CD4-positive, alpha-beta memory T cell (primary cell): ENCODE measurements at regions not wholly inside any gene's neighbourhood (a gene's known extent, or its start where the extent isn't known, plus 50 kb on each side); places are given as distances from the start of the nearest gene placed in this dataset.

ENCODE experiments used
- CTCF ChIA-PET: fragments of 350-600 bp; sonication (Branson Sonifier 250); formaldehyde crosslinking; loops from one replicate; lab custom pipeline; 2021; ENCODE audit warnings: inconsistent platforms; ENCODE audit not compliant: partially characterized antibody; lab: Charles Lee
- POLR2A ChIA-PET: fragments of 350-600 bp; sonication (Branson Sonifier 250); formaldehyde crosslinking; loops from one replicate; lab custom pipeline; 2021; ENCODE audit not compliant: partially characterized antibody; lab: Charles Lee
- DNase-seq, 5 donors: peaks; one replicate each; pipeline versions ENCODE4 v3.0.0 to v3.0.0-alpha.2; 2020 to 2022; ENCODE audit warnings: mixed read lengths in 1 of 5
- H3K27ac ChIP-seq: one replicate; pipeline ENCODE4 v1.7.0; 2013; ENCODE audit warnings: low read depth, low read length
- H3K27me3 ChIP-seq: 2 replicates; pipeline ENCODE4 v1.7.0; 2013; ENCODE audit warnings: mild to moderate bottlenecking, low read length, moderate library complexity; ENCODE audit not compliant: insufficient read depth
- H3K36me3 ChIP-seq: 2 replicates; pipeline ENCODE4 v1.7.0; 2013; ENCODE audit warnings: mild to moderate bottlenecking, low read length, moderate library complexity; ENCODE audit not compliant: insufficient read depth
- H3K4me1 ChIP-seq: 2 replicates; pipeline ENCODE4 v1.7.0; 2013; ENCODE audit warnings: mild to moderate bottlenecking, low read length, moderate library complexity; ENCODE audit not compliant: insufficient read depth
- H3K4me3 ChIP-seq, 2 donors: one replicate each; pipeline ENCODE4 v1.7.0; 2013; ENCODE audit warnings: low read length in 2 of 2, mild to moderate bottlenecking in 1 of 2
- H3K9me3 ChIP-seq, 2 donors: one replicate each; pipeline ENCODE4 v1.7.0; 2013; ENCODE audit warnings: low read length in 2 of 2, control low read depth in 1 of 2; ENCODE audit not compliant: control insufficient read depth in 1 of 2
- H3K27ac Mint-ChIP-seq, 7 donors: one replicate each; pipeline ENCODE4 v1.8.0; 2020 to 2021; ENCODE audit warnings: mixed read lengths in 7 of 7, mild to moderate bottlenecking in 6 of 7, inconsistent platforms in 3 of 7, moderate library complexity in 3 of 7
- H3K27me3 Mint-ChIP-seq, 2 donors: one replicate each; pipeline ENCODE4 v1.8.0; 2020 to 2021; ENCODE audit warnings: mixed read lengths in 2 of 2
- H3K36me3 Mint-ChIP-seq, 2 donors: one replicate each; pipeline ENCODE4 v1.8.0; 2020 to 2021; ENCODE audit warnings: mixed read lengths in 2 of 2, inconsistent platforms in 1 of 2, mild to moderate bottlenecking in 1 of 2
- H3K4me1 Mint-ChIP-seq, 4 donors: one replicate each; pipeline ENCODE4 v1.8.0; 2020 to 2021; ENCODE audit warnings: mixed read lengths in 4 of 4, mild to moderate bottlenecking in 1 of 4
- H3K4me3 Mint-ChIP-seq, 8 donors: one replicate each; pipeline ENCODE4 v1.8.0; 2020 to 2021; ENCODE audit warnings: mixed read lengths in 8 of 8, mild to moderate bottlenecking in 7 of 8, moderate library complexity in 6 of 8, inconsistent platforms in 3 of 8
- H3K9me3 Mint-ChIP-seq, 8 donors: one replicate each; pipeline ENCODE4 v1.8.0; 2020 to 2021; ENCODE audit warnings: mixed read lengths in 8 of 8, mild to moderate bottlenecking in 5 of 8, inconsistent platforms in 3 of 8, moderate library complexity in 1 of 8
- intact Hi-C: fragments of 100-400 bp; cut with micrococcal nuclease; formaldehyde crosslinking; loops from one replicate; pipeline ENCODE4 v1.15.1; 2023

DNA sequence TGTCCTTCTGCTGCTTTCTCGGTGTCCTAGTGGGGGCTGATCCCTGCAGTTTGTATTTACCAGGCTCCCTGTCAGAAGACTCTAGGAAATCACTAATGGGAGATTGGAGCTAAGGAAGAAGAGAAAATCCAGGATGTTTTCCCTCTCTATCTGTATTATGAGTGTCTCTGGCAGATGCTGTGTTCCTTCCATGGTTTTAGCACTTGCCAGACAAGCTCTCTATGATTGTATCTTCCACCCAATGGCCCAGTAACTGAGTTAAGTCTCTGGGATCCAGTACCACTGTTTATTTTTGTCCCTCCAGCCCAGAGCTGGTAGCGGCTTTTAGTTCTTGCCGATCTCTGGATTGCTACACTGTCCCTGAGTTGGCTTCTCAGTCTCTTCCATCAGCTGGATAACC lies 494.8 kb upstream of the SLC39A10 start:
- no peak overlapping the region for H3K27ac Mint-ChIP-seq
- POLR2A ChIA-PET = no interaction called here
- Histone ChIP-seq H3K27ac (no peak overlapping the region), H3K9me3 (no peaks in the 10 kb centered on the region), H3K27me3 (peaks cover 3% of the 10 kb centered on the region), H3K4me3 (no peak overlapping the region), H3K4me1 (no peaks in the 10 kb centered on the region), H3K36me3 (no peaks in the 10 kb centered on the region)
- H3K4me1 Mint-ChIP-seq = no peaks in the 10 kb centered on the region
- peaks cover 0 to 4% (median 0%) of the 10 kb centered on the region in 8 donors for H3K9me3 Mint-ChIP-seq
- H3K27me3 Mint-ChIP-seq = peaks cover 0 to 1% of the 10 kb centered on the region in 2 donors
- no peak for DNase-seq
- H3K4me3 Mint-ChIP-seq = no peak overlapping the region
- intact Hi-C loops = no loop called here
- CTCF ChIA-PET = no interaction called here
- H3K36me3 Mint-ChIP-seq = no peaks in the 10 kb centered on the region

DNA sequence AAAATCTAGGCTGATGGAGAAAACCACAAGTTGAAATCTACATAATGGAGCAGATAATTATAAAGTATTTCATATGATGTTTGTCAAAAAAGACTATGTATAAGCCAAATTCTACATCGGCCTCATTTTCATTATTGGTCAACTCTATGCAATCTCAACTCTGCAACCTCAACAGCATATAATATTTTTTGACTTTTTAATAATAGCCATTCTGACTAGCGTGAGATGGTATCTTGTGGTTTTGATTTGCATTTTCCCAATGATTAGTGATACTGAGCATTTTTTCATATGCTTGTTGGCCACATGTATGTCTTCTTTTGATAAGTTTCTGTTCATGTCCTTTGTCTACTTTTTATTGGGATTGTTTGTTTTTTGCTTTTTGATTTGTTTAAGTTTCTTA lies 496.1 kb upstream of the SLC39A10 start:
- Histone ChIP-seq H3K9me3 (no peaks in the 10 kb centered on the region), H3K36me3 (no peaks in the 10 kb centered on the region), H3K4me1 (no peaks in the 10 kb centered on the region), H3K4me3 (no peak overlapping the region), H3K27me3 (peaks cover 3% of the 10 kb centered on the region), H3K27ac (no peak overlapping the region)
- intact Hi-C loops = no loop called here
- no peaks in the 10 kb centered on the region for H3K36me3 Mint-ChIP-seq
- CTCF ChIA-PET = no interaction called here
- H3K27ac Mint-ChIP-seq = no peak overlapping the region
- peaks cover 0 to 4% (median 0%) of the 10 kb centered on the region in 8 donors for H3K9me3 Mint-ChIP-seq
- POLR2A ChIA-PET = no interaction called here
- DNase-seq = no peak
- H3K4me3 Mint-ChIP-seq = no peak overlapping the region
- no peaks in the 10 kb centered on the region for H3K4me1 Mint-ChIP-seq
- H3K27me3 Mint-ChIP-seq = peaks cover 0 to 1% of the 10 kb centered on the region in 2 donors

DNA sequence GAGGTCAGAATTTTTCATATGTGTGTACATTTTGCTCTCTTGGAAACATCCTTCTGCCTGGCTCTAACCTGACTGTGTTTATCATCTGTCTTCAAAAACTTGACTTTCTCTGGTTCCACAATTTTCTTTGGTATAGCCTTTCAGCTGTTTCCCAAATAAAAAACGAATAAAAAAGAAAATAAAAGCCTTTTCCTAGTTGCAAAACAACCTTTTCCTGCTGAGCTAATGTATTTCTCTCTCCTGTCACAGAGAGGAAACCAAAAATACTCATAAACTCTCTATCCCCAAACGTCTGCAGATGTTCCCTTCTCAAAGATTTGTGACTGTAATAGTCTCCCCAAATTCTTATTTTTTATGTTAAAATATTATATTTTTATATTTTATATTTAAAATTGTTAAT lies 505.3 kb upstream of the SLC39A10 start:
- no peak overlapping the region for H3K4me3 ChIP-seq
- H3K4me1 Mint-ChIP-seq = no peaks in the 10 kb centered on the region
- H3K27me3 ChIP-seq = no peaks in the 10 kb centered on the region
- no peaks in the 10 kb centered on the region for H3K36me3 Mint-ChIP-seq
- POLR2A ChIA-PET = no interaction called here
- CTCF ChIA-PET = no interaction called here
- H3K27ac ChIP-seq = no peak overlapping the region
- peaks cover 2 to 5% of the 10 kb centered on the region in 2 donors for H3K27me3 Mint-ChIP-seq
- intact Hi-C loops = no loop called here
- no peaks in the 10 kb centered on the region for H3K9me3 Mint-ChIP-seq
- no peaks in the 10 kb centered on the region for H3K4me1 ChIP-seq
- no peak overlapping the region for H3K4me3 Mint-ChIP-seq
- H3K27ac Mint-ChIP-seq = no peak overlapping the region
- H3K36me3 ChIP-seq = no peaks in the 10 kb centered on the region
- H3K9me3 ChIP-seq = no peaks in the 10 kb centered on the region
- no peak for DNase-seq

DNA sequence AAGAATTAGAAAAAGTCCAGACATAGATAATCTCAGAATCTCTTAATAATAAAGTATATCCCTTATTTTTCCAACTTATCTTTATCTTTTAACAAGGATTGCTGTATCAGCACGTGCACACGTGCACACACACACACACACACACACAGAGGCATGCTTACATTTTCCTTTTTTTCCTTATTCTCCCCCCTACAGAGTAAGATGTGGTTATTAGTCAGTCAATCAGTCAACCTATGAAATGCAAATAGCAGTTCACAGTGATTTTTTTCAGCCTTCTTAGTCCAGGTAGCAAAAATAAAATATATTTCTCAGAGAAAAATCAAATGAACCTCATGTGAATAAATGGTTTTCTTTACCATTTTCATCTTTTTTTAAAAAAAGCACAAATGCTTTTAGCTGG lies 506.2 kb upstream of the SLC39A10 start:
- Histone ChIP-seq H3K9me3 (no peaks in the 10 kb centered on the region), H3K4me1 (no peaks in the 10 kb centered on the region), H3K27me3 (no peaks in the 10 kb centered on the region), H3K4me3 (no peak overlapping the region), H3K36me3 (no peaks in the 10 kb centered on the region), H3K27ac (no peak overlapping the region)
- intact Hi-C loops = no loop called here
- Mint-ChIP-seq H3K27me3 (peaks cover 2 to 6% of the 10 kb centered on the region in 2 donors), H3K27ac (no peak overlapping the region), H3K36me3 (no peaks in the 10 kb centered on the region), H3K4me1 (no peaks in the 10 kb centered on the region), H3K9me3 (peaks cover 0 to 1% (median 0%) of the 10 kb centered on the region in 8 donors), H3K4me3 (no peak overlapping the region)
- ChIA-PET POLR2A (no interaction called here), CTCF (no interaction called here)
- no peak for DNase-seq

DNA sequence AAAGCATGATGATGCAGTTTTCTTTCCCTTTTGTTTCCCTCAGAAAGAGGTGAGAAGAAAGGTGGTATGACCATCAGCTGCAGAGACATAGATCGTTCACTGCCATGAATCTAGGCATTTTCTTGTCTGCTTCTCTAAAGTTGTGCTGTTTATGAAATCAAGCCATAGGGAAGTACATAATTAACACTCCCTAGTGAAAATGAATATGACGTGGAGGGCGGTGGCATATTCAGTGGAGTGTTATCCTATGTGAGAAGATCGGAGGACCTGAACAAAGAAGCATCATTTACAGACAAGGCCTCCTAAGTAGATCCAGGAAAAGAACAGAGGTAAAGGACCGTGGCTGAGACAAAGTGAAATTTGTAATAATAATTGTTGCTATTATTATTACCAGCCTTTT lies 509.0 kb upstream of the SLC39A10 start:
- H3K36me3 ChIP-seq = no peaks in the 10 kb centered on the region
- no peaks in the 10 kb centered on the region for H3K27me3 ChIP-seq
- Mint-ChIP-seq H3K9me3 (peaks cover 0 to 6% (median 3%) of the 10 kb centered on the region in 8 donors), H3K4me3 (no peak overlapping the region), H3K27me3 (peaks cover 2 to 8% of the 10 kb centered on the region in 2 donors), H3K4me1 (no peaks in the 10 kb centered on the region), H3K27ac (no peak overlapping the region), H3K36me3 (no peaks in the 10 kb centered on the region)
- CTCF ChIA-PET = no interaction called here
- no peak overlapping the region for H3K27ac ChIP-seq
- POLR2A ChIA-PET = no interaction called here
- intact Hi-C loops = no loop called here
- no peaks in the 10 kb centered on the region for H3K4me1 ChIP-seq
- no peak overlapping the region for H3K4me3 ChIP-seq
- no peak for DNase-seq
- H3K9me3 ChIP-seq = no peaks in the 10 kb centered on the region

DNA sequence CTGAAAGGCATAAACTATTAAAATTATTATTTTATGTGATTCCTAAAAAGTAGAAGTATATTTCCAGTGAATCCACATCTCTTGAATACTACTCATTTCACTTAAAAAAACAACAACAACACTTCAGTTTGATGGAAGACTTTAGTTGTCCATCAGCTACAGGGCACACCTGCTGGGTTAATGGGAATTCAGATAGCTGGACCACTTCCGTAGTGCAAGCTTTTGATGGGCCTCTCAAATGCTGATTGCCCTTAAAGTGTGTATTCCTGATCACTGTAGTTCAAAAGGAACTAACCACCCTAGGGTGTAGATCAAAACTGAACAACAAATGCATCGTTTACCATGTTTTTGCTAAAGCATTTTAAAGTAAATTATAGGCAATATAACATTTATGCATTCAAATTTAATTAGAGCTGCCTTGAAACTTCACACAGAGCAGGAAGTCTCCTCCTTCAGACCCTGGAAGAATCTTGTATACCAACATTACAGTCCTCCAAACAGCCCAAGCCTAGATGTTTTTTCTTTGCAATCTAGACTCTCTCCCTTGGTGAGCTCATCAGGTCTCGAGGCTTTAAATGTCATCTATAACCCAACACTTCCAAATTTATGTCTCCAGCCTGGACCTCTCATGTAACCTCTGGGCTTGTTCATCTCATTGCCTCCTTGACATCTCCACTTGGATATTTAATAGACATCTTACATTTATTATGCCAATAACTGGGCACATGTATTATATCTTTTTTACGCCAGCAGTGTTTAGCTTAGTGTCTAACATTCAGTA lies 510.1 kb upstream of the SLC39A10 start:
- Histone ChIP-seq H3K27me3 (no peaks in the 10 kb centered on the region), H3K36me3 (no peaks in the 10 kb centered on the region), H3K4me1 (no peaks in the 10 kb centered on the region), H3K9me3 (no peaks in the 10 kb centered on the region), H3K4me3 (no peak overlapping the region), H3K27ac (no peak overlapping the region)
- Mint-ChIP-seq H3K27me3 (peaks cover 2 to 8% of the 10 kb centered on the region in 2 donors), H3K27ac (no peak overlapping the region), H3K4me3 (no peak overlapping the region), H3K36me3 (no peaks in the 10 kb centered on the region), H3K9me3 (peaks cover 0 to 6% (median 3%) of the 10 kb centered on the region in 8 donors), H3K4me1 (no peaks in the 10 kb centered on the region)
- ChIA-PET CTCF (interaction anchor here (0.6 kb wide), 1 partner anchor 1723 kb away, joined by 3 read pairs; no protein-coding TSS in a partner anchor), POLR2A (no interaction called here)
- intact Hi-C loops = no loop called here
- no peak for DNase-seq

DNA sequence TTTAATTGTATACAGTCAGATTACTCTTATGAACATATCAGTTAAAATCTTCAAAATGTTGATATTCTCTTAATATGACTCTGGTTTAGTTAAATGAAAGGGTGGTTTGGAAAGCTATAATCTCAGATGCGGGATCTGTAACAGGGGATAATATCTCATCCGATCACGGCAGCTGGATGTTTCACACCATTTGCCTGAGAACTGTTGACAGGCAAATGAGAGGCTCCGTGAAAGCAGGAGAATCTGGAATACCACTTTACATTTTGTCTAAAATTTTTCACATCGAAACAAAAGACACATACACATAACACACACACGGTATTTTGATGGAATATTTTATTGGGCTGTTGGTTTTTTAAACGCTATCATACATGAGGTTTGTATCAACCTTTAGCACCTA lies 518.6 kb upstream of the SLC39A10 start:
- Mint-ChIP-seq H3K36me3 (no peaks in the 10 kb centered on the region), H3K4me3 (no peak overlapping the region), H3K27me3 (peaks cover 0 to 6% of the 10 kb centered on the region in 2 donors), H3K27ac (no peak overlapping the region), H3K9me3 (peaks cover 0 to 2% (median 0%) of the 10 kb centered on the region in 8 donors), H3K4me1 (no peaks in the 10 kb centered on the region)
- no peak for DNase-seq
- Histone ChIP-seq H3K27me3 (no peaks in the 10 kb centered on the region), H3K36me3 (no peaks in the 10 kb centered on the region), H3K4me3 (no peak overlapping the region), H3K9me3 (no peaks in the 10 kb centered on the region), H3K4me1 (no peaks in the 10 kb centered on the region), H3K27ac (no peak overlapping the region)
- intact Hi-C loops = no loop called here
- ChIA-PET POLR2A (no interaction called here), CTCF (no interaction called here)
